HG03432 (cell line): ENCODE measurements at regions not wholly inside any gene's neighbourhood (a gene's known extent, or its start where the extent isn't known, plus 50 kb on each side); places are given as distances from the start of the nearest gene placed in this dataset.
"Not testable (repeated sequence)": the region's sequence is repeated elsewhere in the genome, so short reads cannot be mapped to it uniquely, and the experiment has no call there.

Experiments used
- ATAC-seq: cut with Tn5 transposase; IDR thresholded peaks from one replicate; pipeline ENCODE4 v1.9.1; 2021; ENCODE audit warnings: mild to moderate bottlenecking, moderate library complexity; ENCODE audit not compliant: unreplicated experiment

GRCh38 chr2:195572895-195573683 is 83.9 kb upstream of the SLC39A10 start:
- ATAC-seq, result no peak

GRCh38 chr2:195570329-195570728 is 86.7 kb upstream of the SLC39A10 start:
- no peak for ATAC-seq

GRCh38 chr2:195569255-195569654 is 87.8 kb upstream of the SLC39A10 start:
- ATAC-seq, result peak; percentile 41

GRCh38 chr2:195564625-195565135 is 92.3 kb upstream of the SLC39A10 start:
- ATAC-seq, result not testable (repeated sequence)

- ATAC-seq, result no peak
These were observed 93.0 kb upstream of the SLC39A10 start for GRCh38 chr2:195563857-195564512.

GRCh38 chr2:195562570-195563566 is 94.2 kb upstream of the SLC39A10 start:
- no peak for ATAC-seq

- ATAC-seq, result peak; percentile 42
These were observed 95.7 kb upstream of the SLC39A10 start for GRCh38 chr2:195561116-195561921.

GRCh38 chr2:195560209-195560895 is 96.7 kb upstream of the SLC39A10 start:
- ATAC-seq, result no peak

- ATAC-seq, result peak; percentile 87
These were observed 97.6 kb upstream of the SLC39A10 start for GRCh38 chr2:195559431-195559914.

GRCh38 chr2:195555971-195556370 is 101.1 kb upstream of the SLC39A10 start:
- no peak for ATAC-seq

GRCh38 chr2:195552581-195552980 is 104.4 kb upstream of the SLC39A10 start:
- ATAC-seq, result no peak

- no peak for ATAC-seq
These were observed 108.7 kb upstream of the SLC39A10 start for GRCh38 chr2:195548198-195548940.

GRCh38 chr2:195547268-195547840 is 109.7 kb upstream of the SLC39A10 start:
- not testable (repeated sequence) for ATAC-seq

GRCh38 chr2:195545811-195546210 is 111.2 kb upstream of the SLC39A10 start:
- ATAC-seq, result no peak

GRCh38 chr2:195543902-195544894 is 112.8 kb upstream of the SLC39A10 start:
- peak; percentile 95 for ATAC-seq

- ATAC-seq, result no peak
These were observed 114.0 kb upstream of the SLC39A10 start for GRCh38 chr2:195543063-195543462.

GRCh38 chr2:195542067-195542466 is 115.0 kb upstream of the SLC39A10 start:
- ATAC-seq, result no peak
